ENCODE measurements at regions not wholly inside any gene's neighbourhood (a gene's known extent, or its start where the extent isn't known, plus 50 kb on each side); places are given as distances from the start of the nearest gene placed in this dataset.
A peak's percentile ranks its signal among the peaks of the same experiment; 100 is the strongest.
"Not testable (repeated sequence)": the region's sequence is repeated elsewhere in the genome, so short reads cannot be mapped to it uniquely, and the experiment has no call there.

DNA sequence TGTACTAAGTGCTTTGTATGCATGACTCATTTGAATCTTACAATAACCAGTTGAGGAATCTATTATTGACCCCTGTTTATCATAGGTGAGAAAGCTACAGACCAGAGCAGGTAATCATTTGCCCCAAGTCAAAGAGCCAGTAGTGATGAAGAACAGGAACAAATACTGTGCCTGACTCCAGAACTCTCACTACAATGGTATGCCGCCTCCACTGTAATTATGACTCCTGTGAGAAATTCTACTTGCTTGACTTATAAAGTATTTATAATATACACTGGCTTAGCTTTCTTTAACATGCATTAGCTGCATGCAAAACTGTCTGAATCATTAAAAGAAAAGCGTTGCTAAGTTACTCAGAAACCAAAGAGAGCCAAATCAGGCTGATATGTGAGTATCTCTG is 92.6 kb downstream of the ZNF281 start:
- no peak for DNase-seq (ENCODE audit: low spot score)

DNA sequence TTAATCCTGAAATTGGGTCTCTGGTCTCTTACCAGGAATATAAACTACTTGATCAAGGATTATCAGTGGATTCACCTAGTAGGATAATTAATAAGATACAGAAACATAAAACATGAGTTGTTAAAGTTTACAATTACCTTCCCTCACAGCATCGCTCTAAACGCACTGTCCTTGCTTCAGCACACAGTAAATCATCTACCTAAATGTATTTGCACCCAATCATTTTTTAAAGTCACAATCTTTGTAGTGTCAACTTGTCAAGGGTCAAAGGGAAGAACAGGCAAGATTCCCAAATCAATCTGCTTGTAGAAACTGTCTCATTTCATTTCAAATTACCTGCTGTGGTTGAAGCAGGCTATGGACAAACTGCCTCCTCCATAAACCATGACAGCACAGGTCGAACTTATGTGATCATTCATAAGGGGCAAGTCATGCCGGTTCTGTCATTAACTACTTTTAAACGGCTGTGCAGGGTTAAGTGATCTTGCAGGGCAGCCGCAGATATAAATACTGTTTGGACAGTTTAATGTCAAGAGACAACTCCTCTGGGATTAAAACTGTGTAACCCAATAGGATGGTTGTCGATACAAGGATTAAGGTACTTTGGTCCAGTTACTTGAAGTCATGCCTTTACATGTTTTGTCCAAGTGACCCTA is 93.6 kb downstream of the ZNF281 start:
- no peak for DNase-seq (ENCODE audit: low spot score)

DNA sequence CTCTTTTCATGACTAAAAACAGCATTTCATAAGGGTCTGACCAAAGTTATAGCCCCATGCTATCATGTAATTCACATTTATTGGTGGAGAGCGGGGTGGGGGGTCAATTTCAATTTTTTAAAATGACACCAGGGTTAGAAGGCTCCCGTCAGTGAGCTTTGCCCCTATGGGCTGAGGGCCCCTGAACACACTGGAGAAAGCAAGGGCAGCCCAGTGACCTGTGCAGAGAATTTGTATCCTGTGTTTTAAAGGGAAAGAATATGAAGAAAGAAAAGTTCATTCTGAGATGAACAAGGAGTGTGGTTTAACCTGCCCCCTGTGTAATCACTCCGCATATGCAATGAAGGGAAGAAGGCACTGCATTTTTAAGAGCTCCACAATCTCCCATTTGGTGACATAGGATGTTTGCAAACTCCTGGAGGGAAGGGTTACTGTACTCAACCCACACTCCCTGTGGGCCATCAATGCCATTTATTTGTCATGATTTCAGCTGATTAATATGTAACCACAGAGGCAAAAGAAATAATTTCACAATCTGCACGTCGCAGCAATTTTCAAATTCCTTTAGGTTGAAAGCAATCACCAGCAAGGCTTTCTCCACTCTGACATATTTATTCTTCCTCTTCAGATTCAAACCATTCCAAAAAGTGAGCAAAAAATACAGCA is 95.6 kb downstream of the ZNF281 start:
- no peak for DNase-seq (ENCODE audit: low spot score)

DNA sequence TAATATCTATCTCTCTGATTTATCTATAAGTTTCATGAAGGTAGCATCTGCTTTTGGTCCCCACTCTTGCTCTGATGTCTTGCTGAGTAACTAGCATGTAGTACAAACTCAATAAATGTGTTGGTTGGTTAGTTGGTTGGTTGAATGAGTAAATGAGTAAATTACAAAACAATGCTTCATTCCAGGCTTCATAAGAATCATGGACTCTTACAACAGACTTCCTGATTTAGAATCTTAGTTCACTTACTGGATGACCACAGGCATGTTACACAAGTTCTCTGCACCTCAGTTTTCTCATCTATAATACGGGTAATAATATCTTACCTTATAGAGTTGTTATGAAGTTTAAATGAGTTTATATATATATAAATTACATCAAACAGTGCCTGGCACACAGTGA is 98.6 kb downstream of the ZNF281 start:
- DNase-seq (ENCODE audit: low spot score), result no peak

DNA sequence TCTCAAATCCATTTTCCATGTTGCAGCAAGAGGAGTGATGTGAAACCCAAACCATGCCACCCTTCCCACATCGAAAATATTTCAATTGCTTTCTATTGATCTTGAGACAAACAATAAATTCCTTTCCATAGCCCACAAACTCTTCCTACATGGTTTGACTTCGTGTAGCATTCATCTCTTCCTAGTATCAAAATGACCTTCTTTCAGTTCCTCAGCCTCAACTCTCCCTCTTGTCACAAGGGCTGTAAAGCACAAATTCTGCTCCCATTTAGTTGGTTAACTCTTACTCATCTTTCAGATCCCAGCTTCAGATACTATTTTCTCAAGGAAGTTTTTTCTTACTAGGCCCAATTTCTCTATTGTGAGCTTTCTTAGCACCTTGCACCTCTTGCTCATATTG is 99.0 kb downstream of the ZNF281 start:
- DNase-seq (ENCODE audit: low spot score), result no peak

DNA sequence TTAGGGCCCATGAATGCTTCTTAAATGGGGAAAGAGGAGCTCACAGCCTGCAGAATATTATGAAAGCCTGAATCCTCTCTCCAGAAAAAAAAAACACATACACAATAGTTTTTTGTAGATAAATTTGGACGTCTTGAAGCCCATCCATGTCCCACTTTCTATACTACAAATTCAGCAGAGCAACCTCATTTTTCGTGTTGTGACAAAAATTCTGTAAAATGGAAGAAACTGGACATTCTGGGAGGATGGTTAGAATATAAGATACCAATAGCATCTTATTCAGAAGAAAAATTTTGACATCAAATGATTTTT is 102.1 kb downstream of the ZNF281 start:
- DNase-seq (ENCODE audit: low spot score), result no peak

DNA sequence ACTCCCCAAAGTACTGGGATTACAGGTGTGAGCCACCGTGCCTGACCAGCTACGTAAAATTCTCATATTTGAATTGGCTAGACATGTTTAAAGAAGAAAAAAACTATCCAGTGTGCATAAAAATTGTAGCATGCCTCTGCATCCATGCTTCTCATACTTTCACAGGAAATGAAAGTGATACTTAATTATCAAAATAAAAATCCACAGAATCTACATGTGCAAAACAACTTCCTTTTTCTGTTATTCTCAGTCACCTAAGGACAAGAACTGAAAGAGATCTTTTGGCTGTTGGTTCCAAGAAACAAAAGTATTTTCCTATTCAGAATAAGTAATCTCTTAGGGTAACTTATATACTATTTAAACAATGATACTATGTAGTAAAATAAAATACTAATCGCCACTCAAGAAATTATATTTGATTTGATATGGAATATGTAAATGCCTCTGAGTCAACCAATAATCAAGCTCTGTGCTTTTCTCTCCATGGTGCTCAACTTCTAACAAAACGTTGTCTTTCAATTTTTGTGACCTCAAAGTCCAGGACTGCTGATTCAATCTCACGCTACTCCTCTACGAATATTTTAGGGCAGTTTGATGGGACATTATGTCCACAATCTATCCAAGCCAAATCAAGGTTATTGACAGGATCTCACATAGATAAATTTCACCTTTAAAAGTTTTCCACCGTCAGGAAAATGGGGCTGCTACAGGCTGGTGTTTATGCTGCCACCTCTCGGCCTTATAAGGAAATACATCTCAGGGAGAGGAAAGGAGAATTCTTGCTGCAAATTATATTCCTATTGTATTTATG is 102.7 kb downstream of the ZNF281 start:
- peak; percentile 43 for DNase-seq (ENCODE audit: low spot score)

DNA sequence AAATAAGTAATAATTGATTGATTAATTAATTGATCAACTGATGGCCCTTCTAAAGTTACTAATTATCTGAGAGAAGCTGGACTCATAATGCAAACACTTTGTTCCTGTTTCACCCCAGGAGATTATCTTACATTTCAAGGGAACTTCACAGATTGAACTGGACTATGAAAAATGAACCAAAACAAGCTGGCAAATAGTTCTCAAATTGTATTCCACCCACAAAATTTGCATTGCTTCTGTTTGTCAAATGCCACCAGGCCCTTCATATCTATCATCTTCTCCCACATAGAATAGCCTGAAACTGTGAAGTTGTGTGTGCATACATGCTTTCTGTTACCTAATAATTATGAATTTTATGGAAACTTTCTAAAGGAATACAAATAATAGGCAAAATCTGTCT is 104.0 kb downstream of the ZNF281 start:
- no peak for DNase-seq (ENCODE audit: low spot score)

DNA sequence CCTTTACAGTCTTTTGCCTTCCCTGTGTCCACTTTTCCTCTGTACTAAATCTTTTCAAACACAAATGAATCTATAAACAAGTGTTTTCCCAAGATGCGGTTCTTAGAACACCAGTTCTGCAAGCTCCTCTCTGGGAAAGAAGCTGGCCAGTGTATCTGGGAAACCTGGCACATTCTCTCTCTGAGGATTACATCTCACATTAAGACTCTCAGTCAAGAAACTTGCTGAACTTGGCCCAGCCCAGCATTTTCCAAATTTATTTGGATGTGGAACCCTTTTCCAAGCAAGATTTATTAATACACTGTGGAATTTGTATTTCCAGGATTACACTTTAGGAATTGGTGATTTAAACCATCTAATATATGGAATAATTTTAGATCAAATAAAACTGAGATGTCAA is 105.7 kb downstream of the ZNF281 start:
- no peak for DNase-seq (ENCODE audit: low spot score)

DNA sequence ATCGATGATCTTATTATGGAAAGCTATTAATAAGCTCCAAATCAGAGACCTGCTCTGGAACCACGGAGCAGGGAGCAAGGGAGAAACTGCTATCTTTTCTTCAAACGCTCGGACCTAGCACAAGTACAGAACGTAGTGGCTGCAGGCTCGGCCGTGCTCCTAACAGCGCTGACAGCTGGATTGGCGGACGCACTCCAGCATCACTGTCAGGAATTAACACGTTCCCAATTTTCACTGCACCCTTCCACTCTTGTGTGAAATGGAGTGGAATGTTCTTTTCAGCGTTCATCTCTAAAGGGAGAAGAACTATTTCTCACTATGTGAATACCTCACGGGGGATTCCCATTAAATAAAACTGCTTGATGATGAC is 106.9 kb downstream of the ZNF281 start:
- DNase-seq (ENCODE audit: low spot score), result no peak

DNA sequence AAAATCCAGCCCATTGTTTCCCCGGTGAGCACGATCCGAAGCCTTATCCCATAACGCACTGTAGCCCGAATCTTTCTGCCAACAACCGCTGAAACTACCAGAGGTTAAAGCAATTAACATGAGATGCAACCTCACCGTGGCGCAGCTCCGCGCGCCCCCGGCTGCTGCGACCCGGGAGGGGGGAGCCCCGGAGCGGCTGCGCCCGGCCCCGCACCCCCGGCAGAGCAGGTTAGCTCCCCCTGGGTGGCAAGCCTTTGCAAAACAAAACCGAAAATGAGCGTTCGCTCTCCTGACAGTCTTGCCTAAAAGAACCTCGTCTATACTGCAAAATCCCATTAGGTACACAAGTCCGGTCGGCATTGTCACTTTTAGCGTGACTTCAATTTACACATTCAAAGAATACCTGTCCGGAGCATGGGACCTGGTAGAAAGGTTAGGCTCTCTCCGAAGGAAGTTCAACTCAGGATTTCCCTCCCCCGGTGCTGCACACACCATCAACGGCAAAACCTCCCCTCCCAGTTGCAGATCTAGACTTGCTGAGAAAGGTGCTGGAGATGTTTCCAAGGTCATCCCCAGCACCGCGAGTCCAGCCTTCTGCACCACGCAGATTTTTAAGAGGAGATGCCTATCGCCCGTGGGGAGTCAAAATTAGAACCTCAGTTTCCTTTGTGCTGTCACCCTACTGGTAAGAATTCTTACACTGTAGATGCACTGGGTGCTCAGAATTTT is 107.5 kb downstream of the ZNF281 start:
- peak; percentile 8 for DNase-seq (ENCODE audit: low spot score)

DNA sequence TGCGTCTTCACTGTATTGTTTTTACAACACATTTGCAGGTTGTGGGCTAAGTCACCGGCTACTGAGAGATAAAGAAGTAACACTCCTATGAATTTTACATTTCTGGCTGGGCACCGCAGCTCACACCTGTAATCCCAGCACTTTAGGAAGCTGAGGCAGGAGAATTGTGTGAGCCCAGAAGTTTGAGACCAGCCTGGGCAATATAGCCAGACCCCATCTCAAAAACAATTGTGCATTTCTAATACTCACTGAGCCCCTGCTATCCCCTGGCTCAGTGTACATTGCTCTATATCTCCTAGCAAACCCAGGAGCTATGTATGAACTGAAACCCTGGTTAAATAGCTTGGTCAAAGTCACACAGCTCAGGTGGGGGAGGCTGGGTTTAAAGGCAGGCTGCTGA is 108.7 kb downstream of the ZNF281 start:
- no peak for DNase-seq (ENCODE audit: low spot score)

DNA sequence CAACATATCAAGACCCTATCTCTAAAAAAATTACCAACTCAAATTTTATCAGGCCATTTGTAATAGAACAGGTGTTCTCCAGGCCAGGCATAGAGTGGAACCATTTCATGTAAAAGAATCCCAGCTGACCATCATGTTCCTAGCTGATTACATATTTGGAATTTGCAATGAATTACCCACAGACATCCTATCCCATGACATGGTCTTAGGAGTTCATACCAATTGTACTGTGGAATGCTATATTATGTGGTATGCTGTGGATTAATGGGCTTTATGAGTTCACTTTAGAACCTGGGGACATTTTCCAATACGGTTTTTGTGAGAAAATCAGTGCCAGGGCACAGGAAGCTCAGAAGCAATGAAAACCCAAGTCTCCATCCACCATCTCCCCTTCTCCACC is 110.3 kb downstream of the ZNF281 start:
- DNase-seq (ENCODE audit: low spot score), result no peak

DNA sequence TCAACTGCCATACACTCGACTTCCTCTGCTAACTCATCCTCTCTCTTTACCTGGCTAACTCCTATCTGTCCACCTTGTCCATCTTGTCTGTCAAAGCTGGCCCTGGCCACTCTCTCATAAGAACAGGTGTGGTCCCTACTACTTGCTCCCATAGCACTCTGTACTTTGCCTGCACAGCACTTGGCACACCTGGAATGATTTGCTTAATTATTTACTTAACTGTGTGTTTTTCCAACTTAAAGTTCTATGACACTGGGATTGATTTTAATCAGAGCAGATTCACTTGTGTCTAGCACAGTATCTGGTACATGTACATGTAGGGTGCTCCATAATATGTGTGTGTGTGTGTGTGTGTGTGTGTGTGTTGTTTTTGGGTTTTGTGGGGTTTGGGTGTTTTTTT is 111.6 kb downstream of the ZNF281 start:
- no peak for DNase-seq (ENCODE audit: low spot score)

DNA sequence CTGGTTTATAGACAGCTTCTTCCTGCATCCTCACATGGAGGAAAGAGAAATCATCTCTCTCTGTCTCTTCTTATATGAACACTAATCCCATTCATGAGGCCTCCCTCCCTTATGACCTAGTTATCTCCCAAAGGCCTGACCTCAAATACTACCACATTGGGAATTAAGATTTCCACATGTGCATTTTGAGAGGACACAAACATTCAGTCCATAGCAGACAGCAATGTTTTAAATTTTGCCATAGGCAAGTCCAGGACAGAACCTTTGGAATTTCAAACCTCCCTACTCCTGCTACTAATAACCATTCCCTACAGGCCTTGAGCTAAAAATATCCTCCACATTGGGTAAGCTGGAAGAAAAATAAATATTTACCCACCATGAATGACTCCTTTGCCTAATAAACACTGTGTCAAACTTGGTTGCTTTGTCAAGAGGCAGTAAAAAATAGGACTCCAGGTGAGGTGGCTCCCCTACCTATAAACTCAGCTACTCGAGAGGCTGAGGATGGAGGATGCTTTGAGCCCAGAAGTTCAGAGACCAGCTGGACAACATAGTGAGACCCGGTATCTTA is 113.7 kb downstream of the ZNF281 start:
- no peak for DNase-seq (ENCODE audit: low spot score)

DNA sequence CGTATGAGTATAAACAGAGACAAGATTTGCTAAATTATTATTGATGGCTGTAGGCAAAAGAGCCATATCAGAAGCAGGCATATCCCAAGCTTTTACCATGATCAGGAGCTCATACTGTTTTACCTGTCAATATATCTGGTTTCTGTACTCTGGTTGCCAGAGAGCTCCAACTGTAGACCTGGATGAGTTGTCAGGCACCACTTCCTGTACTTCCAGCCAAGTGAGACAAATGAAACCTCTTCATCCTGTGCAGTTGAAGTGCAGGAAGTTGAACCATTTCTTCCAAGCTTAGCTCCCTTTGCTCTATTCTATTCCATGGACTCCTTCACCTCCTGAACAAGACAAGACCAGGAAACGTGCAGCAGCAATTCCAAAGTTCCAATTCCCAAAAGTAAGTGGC is 115.6 kb downstream of the ZNF281 start:
- DNase-seq (ENCODE audit: low spot score), result no peak

DNA sequence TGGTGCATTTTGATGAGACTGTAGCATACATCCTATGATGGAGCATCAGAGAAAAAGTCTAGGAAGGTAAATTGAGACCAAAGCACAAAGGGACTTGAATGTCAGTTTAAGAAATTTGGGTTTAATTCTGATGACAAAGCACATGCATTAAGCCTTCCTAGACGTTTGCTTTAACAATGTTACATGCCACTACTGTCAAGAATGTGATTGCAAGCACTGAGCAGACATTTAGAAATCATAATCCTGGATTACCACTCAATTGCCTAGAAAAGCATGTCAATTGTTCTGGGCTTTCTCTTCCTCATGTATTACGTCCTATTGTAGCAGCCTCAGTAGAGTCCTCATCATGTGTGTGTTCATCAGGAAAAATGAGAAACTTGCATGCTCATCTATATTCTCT is 117.1 kb downstream of the ZNF281 start:
- DNase-seq (ENCODE audit: low spot score), result no peak

DNA sequence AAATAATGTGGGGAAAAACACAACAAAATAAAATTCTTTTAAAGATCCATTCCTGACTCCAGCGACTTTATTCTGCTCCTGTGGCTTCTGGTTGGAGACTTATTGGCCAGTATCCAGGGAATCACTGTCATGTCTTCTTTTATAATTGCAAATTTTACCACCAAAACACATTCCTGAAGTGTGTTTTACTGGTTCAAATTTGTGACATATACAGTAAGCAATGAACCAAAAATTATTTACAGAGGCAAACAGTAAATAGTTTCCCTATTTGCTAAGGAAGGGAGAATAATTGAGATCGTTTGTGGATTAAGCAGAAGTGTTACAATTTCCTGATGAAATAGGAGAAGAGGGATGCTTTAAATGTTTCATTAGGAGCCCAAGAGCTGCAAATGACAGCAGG is 118.7 kb downstream of the ZNF281 start:
- no peak for DNase-seq (ENCODE audit: low spot score)

DNA sequence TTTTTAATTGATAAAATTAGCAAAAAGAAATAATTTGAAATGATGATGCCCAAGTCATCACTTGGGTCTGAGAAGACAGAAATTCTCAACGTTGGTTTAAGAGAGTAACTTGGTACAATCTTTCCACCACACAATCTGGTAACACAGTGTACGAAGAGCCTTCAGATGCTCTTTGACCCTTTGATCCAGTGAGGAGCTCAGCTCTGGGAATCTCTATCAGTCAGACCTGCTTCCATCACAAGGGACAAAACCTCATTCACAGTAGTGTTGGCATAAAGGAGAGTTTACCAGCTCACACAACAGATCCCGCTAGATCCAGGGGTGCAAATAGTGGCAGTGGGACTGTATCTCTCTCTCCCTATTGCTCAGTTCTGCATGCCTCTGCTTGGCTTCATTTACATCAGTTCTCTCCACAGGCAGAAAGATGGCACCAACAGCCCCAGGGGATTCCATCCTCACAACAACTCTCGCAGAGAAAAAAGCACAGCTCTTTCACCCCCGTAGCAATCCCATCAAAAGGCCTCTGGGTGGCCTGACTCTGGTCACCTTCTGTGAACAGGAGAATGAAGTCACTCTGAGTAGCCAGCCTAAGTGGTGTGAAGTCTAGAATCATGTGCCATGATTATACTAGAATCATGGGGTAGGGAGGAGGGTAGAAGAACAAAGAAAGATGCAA is 119.7 kb downstream of the ZNF281 start:
- no peak for DNase-seq (ENCODE audit: low spot score)

DNA sequence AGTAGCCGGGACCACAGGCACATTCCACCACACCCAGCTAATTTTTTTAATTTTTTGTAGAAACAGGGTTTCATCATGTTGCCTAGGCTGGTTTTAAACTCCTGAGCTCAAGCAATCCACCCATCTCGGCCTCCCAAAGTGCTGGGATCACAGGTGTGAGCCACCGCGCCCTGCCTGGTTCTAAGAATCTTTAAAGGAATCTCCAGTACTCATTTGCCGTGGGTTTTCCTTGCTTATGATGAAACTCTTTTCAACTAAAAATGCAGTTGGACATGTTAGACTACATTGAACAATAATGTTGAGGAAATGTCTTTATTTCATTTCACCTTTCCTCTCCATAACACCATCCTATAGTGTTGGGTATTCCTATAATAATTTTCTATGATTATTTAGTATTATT is 121.6 kb downstream of the ZNF281 start:
- DNase-seq (ENCODE audit: low spot score), result no peak

DNA sequence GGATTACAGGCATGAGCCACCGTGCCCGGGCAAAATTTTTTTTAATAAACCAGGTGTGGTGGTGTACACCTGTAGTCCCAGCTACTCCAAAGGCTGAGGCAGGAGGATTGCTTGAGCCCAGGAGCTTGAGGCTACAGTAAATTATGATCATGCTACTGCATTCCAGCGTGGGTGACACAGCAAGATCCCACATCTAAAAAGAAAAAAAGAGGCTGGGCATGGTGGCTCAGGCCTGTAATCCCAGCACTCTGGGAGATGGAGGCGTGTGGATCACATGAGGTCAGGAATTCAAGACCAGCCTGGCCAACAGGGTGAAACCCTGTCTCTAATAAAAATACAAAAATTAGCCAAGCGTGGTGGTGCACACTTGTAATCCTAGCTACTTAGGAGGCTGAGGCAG is 125.6 kb downstream of the ZNF281 start:
- DNase-seq (ENCODE audit: low spot score), result not testable (repeated sequence)

DNA sequence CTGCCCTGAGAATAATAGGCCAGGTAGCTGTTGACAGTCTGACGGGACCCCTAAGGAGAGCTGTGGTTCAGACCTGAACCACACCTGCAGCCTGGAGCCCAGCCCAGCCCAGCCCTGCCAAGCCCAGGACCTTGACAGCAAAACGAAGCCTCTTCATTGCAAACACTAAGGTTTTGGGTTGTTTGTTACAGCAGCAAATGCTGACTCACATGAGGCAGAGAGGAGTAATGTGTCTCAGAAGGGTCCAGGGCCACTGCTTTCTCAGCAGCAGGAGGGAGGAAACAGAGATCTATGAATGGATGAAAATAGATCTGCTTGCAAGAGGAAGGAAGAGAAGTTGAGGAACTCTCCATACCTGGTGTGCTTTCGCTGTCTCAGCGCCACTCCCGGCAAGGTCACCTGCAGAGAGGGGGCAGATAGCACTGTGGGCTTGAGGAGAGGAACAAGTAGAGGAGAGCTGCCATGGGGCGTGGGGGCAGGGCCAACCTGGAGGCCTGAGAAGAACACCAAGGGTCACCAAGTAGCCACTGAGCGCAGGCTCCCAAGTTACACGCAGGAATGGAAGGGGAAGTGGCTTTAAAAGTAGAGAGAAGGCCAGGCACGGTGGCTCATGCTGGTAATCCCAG is 127.2 kb downstream of the ZNF281 start:
- DNase-seq (ENCODE audit: low spot score), result no peak

All from hematopoietic multipotent progenitor cell treated with erythropoietin and hydrocortisone succinate and interleukin-3 and kit ligand, for 15 days (in vitro differentiated cells).